GM12874 (cell line): ENCODE measurements at regions not wholly inside any gene's neighbourhood (a gene's known extent, or its start where the extent isn't known, plus 50 kb on each side); places are given as distances from the start of the nearest gene placed in this dataset.
A peak's percentile ranks its signal among the peaks of the same experiment; 100 is the strongest.

Source experiments
- CTCF ChIP-seq: IDR thresholded peaks from 2 replicates; pipeline ENCODE4 v1.5.1; 2011; ENCODE audit warnings: low read depth, mild to moderate bottlenecking, control low read depth, low read length, moderate library complexity; ENCODE audit not compliant: insufficient read depth

- 0 out of 2 replicates have a peak, but pooled peaks have one; percentile 41 for TF ChIP-seq CTCF
Observed at GRCh38 chr12:92570056-92570753, 132.6 kb upstream of the PLEKHG7 start.

GRCh38 chr12:92568691-92569090 is 134.1 kb upstream of the PLEKHG7 start:
- TF ChIP-seq CTCF: no peak

- TF ChIP-seq CTCF: no peak
Observed at GRCh38 chr12:92566448-92567019, 136.3 kb upstream of the PLEKHG7 start.

GRCh38 chr12:92563819-92564218 is 139.0 kb upstream of the PLEKHG7 start:
- no peak for TF ChIP-seq CTCF

GRCh38 chr12:92562063-92562734 is 140.6 kb upstream of the PLEKHG7 start:
- TF ChIP-seq CTCF: no peak

- no peak for TF ChIP-seq CTCF
Observed at GRCh38 chr12:92561543-92561899, 141.3 kb upstream of the PLEKHG7 start.

- no peak for TF ChIP-seq CTCF
Observed at GRCh38 chr12:92560713-92561542, 141.9 kb upstream of the PLEKHG7 start.
